NCI-H2227 (cell line): ENCODE measurements at regions not wholly inside any gene's neighbourhood (a gene's known extent, or its start where the extent isn't known, plus 50 kb on each side); places are given as distances from the start of the nearest gene placed in this dataset.

Experiments
- DNase-seq: peaks from one replicate; lab custom pipeline; 2025; ENCODE audit not compliant: unreplicated experiment; lab: John Stamatoyannopoulos, UW

GRCh38 chr2:215522237-215522636, 86.4 kb upstream of the FN1 start:
- no peak for DNase-seq

GRCh38 chr2:215521031-215521430, 85.2 kb upstream of the FN1 start:
- DNase-seq = no peak

GRCh38 chr2:215517391-215517790, 81.5 kb upstream of the FN1 start:
- no peak for DNase-seq

- DNase-seq = no peak
Observed at GRCh38 chr2:215514516-215514915, 78.6 kb upstream of the FN1 start.

- no peak for DNase-seq
Observed at GRCh38 chr2:215511454-215512346, 75.8 kb upstream of the FN1 start.

- DNase-seq = no peak
Observed at GRCh38 chr2:215507836-215508235, 72.0 kb upstream of the FN1 start.

- no peak for DNase-seq
Observed at GRCh38 chr2:215507136-215507535, 71.3 kb upstream of the FN1 start.

- no peak for DNase-seq
Observed at GRCh38 chr2:215506604-215506990, 70.7 kb upstream of the FN1 start.

GRCh38 chr2:215505044-215505786, 69.3 kb upstream of the FN1 start:
- no peak for DNase-seq

- no peak for DNase-seq
Observed at GRCh38 chr2:215504547-215504946, 68.7 kb upstream of the FN1 start.

GRCh38 chr2:215503381-215503780, 67.5 kb upstream of the FN1 start:
- no peak for DNase-seq

- DNase-seq = no peak
Observed at GRCh38 chr2:215500466-215500865, 64.6 kb upstream of the FN1 start.

GRCh38 chr2:215499331-215499730, 63.5 kb upstream of the FN1 start:
- DNase-seq = no peak

- no peak for DNase-seq
Observed at GRCh38 chr2:215498431-215498830, 62.6 kb upstream of the FN1 start.

- DNase-seq = no peak
Observed at GRCh38 chr2:215493376-215493775, 57.5 kb upstream of the FN1 start.

GRCh38 chr2:215489288-215489848, 53.5 kb upstream of the FN1 start:
- no peak for DNase-seq

- no peak for DNase-seq
Observed at GRCh38 chr2:215487002-215487372, 51.1 kb upstream of the FN1 start.

GRCh38 chr2:215486291-215487001, 50.6 kb upstream of the FN1 start:
- DNase-seq = no peak
